ENCODE measurements at regions not wholly inside any gene's neighbourhood (a gene's known extent, or its start where the extent isn't known, plus 50 kb on each side); places are given as distances from the start of the nearest gene placed in this dataset.

DNA sequence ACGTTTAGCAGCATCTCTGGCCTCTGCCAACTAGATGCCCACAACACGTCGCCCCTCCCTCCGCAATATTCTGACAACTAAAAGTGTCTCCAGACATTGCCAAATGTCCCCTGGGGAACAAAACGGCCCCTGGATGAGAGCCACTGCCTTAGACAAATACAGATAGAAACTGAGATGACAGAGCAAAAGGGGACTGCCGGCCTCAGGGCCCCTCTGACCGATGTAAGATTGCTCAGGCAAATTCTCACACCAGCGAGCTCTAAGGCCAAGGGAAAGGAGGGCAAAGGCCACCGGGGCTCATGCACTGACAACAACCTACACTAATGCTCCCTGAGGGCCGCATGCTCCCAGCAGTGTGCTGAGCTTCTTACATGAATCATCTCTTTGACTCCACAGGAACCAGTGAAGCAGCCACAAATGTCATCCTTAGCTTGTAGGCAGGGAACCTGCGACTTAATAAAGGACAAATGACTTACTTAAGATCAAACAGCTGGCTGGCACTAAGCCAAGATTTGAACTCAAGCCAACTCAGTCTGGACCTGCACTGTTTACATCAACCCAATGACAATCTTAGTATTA, 228.5 kb downstream of the TTC32 start:
- no peaks in the 10 kb centered on the region for H3K9me3 Mint-ChIP-seq
- no peaks in the 10 kb centered on the region for H3K36me3 Mint-ChIP-seq (ENCODE audit: low read depth)
- H3K4me1 Mint-ChIP-seq (ENCODE audit: low read depth), result peaks cover 34% of the 10 kb centered on the region
- H3K4me3 Mint-ChIP-seq, result no peak overlapping the region
- TF ChIP-seq CTCF (IDR thresholded peaks at IDR 0.05), result no peak
- peaks cover 9% of the 10 kb centered on the region for H3K27me3 Mint-ChIP-seq (ENCODE audit: insufficient read depth)
- peak; percentile 16 for DNase-seq
- H3K27ac Mint-ChIP-seq, result no peak overlapping the region

DNA sequence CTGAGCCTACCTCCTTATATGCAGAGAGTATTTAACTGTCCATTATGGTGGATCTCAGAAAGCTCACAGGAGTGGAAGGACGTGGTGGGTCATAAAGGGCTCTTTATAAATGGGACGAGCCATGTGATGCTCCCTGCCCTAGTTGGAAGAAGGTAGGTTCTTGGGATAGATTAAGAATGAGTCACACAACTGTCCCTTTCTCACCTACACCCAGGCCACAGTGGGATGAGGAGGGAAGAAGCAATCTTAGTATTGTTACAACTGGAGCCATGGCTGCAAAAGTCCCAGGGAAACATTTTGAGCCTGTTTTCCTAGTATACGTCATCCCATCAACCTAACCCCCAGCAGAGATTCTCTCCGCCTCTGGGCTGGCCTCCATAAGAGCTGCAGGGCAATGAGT, 229.9 kb downstream of the TTC32 start:
- H3K4me3 Mint-ChIP-seq, result no peak overlapping the region
- H3K36me3 Mint-ChIP-seq (ENCODE audit: low read depth), result no peaks in the 10 kb centered on the region
- H3K4me1 Mint-ChIP-seq (ENCODE audit: low read depth), result peaks cover 35% of the 10 kb centered on the region
- no peak for DNase-seq
- no peaks in the 10 kb centered on the region for H3K9me3 Mint-ChIP-seq
- no peak for TF ChIP-seq CTCF (IDR thresholded peaks at IDR 0.05)
- no peak overlapping the region for H3K27ac Mint-ChIP-seq
- H3K27me3 Mint-ChIP-seq (ENCODE audit: insufficient read depth), result peaks cover 9% of the 10 kb centered on the region

- no peak for TF ChIP-seq CTCF (IDR thresholded peaks at IDR 0.05)
- DNase-seq, result no peak
- no peak overlapping the region for H3K27ac Mint-ChIP-seq
- no peaks in the 10 kb centered on the region for H3K9me3 Mint-ChIP-seq
- H3K4me3 Mint-ChIP-seq, result no peak overlapping the region
- no peaks in the 10 kb centered on the region for H3K36me3 Mint-ChIP-seq (ENCODE audit: low read depth)
- H3K27me3 Mint-ChIP-seq (ENCODE audit: insufficient read depth), result peaks cover 9% of the 10 kb centered on the region
- H3K4me1 Mint-ChIP-seq (ENCODE audit: low read depth), result peaks cover 37% of the 10 kb centered on the region
These were observed 230.5 kb downstream of the TTC32 start for GRCh38 chr2:19671311-19671710.

DNA sequence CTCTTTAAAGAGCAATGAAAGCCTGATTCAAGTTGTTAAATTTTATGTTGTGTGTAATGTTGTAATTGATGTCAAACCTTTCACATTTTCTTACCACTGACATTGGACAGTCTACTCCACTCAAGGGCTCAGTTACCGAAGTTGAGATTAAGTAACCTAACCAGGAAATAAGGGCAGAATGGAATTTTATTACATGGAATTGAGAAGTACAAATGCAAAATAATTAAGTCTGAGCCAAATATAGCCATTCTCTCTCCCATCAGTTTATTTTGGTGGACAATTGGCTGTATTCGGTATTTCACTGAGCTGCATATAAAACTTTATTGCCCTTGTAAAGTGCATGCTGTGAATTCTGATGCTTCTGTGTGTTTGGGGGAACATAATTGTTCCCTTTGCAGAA, 231.5 kb downstream of the TTC32 start:
- H3K27ac Mint-ChIP-seq, result no peak overlapping the region
- no peak for TF ChIP-seq CTCF (IDR thresholded peaks at IDR 0.05)
- H3K4me3 Mint-ChIP-seq, result no peak overlapping the region
- H3K36me3 Mint-ChIP-seq (ENCODE audit: low read depth), result no peaks in the 10 kb centered on the region
- DNase-seq, result no peak
- H3K9me3 Mint-ChIP-seq, result no peaks in the 10 kb centered on the region
- H3K4me1 Mint-ChIP-seq (ENCODE audit: low read depth), result peaks cover 27% of the 10 kb centered on the region
- peaks cover 9% of the 10 kb centered on the region for H3K27me3 Mint-ChIP-seq (ENCODE audit: insufficient read depth)

- no peaks in the 10 kb centered on the region for H3K36me3 Mint-ChIP-seq (ENCODE audit: low read depth)
- no peaks in the 10 kb centered on the region for H3K9me3 Mint-ChIP-seq
- DNase-seq, result no peak
- no peak overlapping the region for H3K27ac Mint-ChIP-seq
- H3K4me1 Mint-ChIP-seq (ENCODE audit: low read depth), result peaks cover 20% of the 10 kb centered on the region
- H3K27me3 Mint-ChIP-seq (ENCODE audit: insufficient read depth), result peaks cover 9% of the 10 kb centered on the region
- no peak overlapping the region for H3K4me3 Mint-ChIP-seq
- no peak for TF ChIP-seq CTCF (IDR thresholded peaks at IDR 0.05)
These were observed 232.2 kb downstream of the TTC32 start for GRCh38 chr2:19669559-19669958.

DNA sequence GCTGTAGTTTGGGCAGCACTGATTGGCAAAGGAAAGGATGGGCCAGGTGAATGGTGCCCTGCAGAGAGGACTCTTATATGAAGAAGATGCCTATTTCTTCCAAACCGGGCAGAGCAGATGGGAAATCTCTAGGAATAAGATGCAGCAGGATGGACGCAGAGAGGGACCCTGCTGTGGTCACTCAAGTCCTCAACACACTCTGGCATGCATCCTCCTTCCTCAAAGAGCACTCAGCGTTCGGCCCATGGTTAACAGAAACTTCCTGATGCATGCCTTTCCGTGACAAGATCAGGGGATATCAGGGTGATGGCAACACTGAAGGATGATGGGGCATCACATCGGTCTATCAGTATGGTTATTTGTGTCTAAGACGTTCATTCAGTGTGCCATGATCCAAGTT, 232.7 kb downstream of the TTC32 start:
- no peaks in the 10 kb centered on the region for H3K36me3 Mint-ChIP-seq (ENCODE audit: low read depth)
- no peak for TF ChIP-seq CTCF (IDR thresholded peaks at IDR 0.05)

More for the DNA sequence above, 232.7 kb downstream of the TTC32 start:
- Mint-ChIP-seq H3K9me3 (no peaks in the 10 kb centered on the region), H3K4me3 (no peak overlapping the region), H3K4me1 (ENCODE audit: low read depth) (peaks cover 15% of the 10 kb centered on the region; the same call in 1 of the 2 replicates), H3K27me3 (ENCODE audit: insufficient read depth) (peaks cover 9% of the 10 kb centered on the region), H3K27ac (no peak overlapping the region)
- no peak for DNase-seq
